HK-2 (cell line): ENCODE measurements at regions not wholly inside any gene's neighbourhood (a gene's known extent, or its start where the extent isn't known, plus 50 kb on each side); places are given as distances from the start of the nearest gene placed in this dataset.

Source experiments
- DNase-seq: peaks from one replicate; pipeline ENCODE4 v3.0.0-alpha.2; 2018; ENCODE audit not compliant: unreplicated experiment

GRCh38 chr12:24223926-24224325, 274.5 kb upstream of the SOX5 start:
- DNase-seq = no peak

- no peak for DNase-seq
Measured at GRCh38 chr12:24222968-24223367, 273.5 kb upstream of the SOX5 start.

- no peak for DNase-seq
Measured at GRCh38 chr12:24212496-24212895, 263.0 kb upstream of the SOX5 start.

GRCh38 chr12:24206621-24207020, 257.2 kb upstream of the SOX5 start:
- no peak for DNase-seq

- DNase-seq = no peak
Measured at GRCh38 chr12:24201258-24201970, 251.9 kb upstream of the SOX5 start.

- DNase-seq = no peak
Measured at GRCh38 chr12:24200010-24200409, 250.5 kb upstream of the SOX5 start.

- DNase-seq = no peak
Measured at GRCh38 chr12:24198936-24199671, 249.6 kb upstream of the SOX5 start.

- DNase-seq = no peak
Measured at GRCh38 chr12:24198070-24198469, 248.6 kb upstream of the SOX5 start.

GRCh38 chr12:24197532-24197931, 248.1 kb upstream of the SOX5 start:
- no peak for DNase-seq

- DNase-seq = no peak
Measured at GRCh38 chr12:24195063-24195462, 245.6 kb upstream of the SOX5 start.

- DNase-seq = no peak
Measured at GRCh38 chr12:24191117-24191516, 241.6 kb upstream of the SOX5 start.

GRCh38 chr12:24185782-24186181, 236.3 kb upstream of the SOX5 start:
- DNase-seq = no peak

GRCh38 chr12:24177889-24178288, 228.4 kb upstream of the SOX5 start:
- DNase-seq = no peak

GRCh38 chr12:24175929-24176328, 226.5 kb upstream of the SOX5 start:
- no peak for DNase-seq

GRCh38 chr12:24175284-24175683, 225.8 kb upstream of the SOX5 start:
- DNase-seq = no peak

- no peak for DNase-seq
Measured at GRCh38 chr12:24173067-24173466, 223.6 kb upstream of the SOX5 start.

GRCh38 chr12:24172773-24173066, 223.2 kb upstream of the SOX5 start:
- no peak for DNase-seq

- DNase-seq = no peak
Measured at GRCh38 chr12:24172031-24172772, 222.7 kb upstream of the SOX5 start.

GRCh38 chr12:24155042-24155441, 205.6 kb upstream of the SOX5 start:
- DNase-seq = no peak

GRCh38 chr12:24153079-24153478, 203.6 kb upstream of the SOX5 start:
- DNase-seq = no peak

- DNase-seq = no peak
Measured at GRCh38 chr12:24152270-24152669, 202.8 kb upstream of the SOX5 start.

GRCh38 chr12:24143928-24144327, 194.5 kb upstream of the SOX5 start:
- DNase-seq = no peak

- no peak for DNase-seq
Measured at GRCh38 chr12:24139035-24139434, 189.6 kb upstream of the SOX5 start.
